ENCODE measurements at regions not wholly inside any gene's neighbourhood (a gene's known extent, or its start where the extent isn't known, plus 50 kb on each side); places are given as distances from the start of the nearest gene placed in this dataset.

- TF ChIP-seq CTCF (IDR thresholded peaks at IDR 0.05) (no peak), POLR2AphosphoS5 (IDR thresholded peaks at IDR 0.05; ENCODE audit: low read depth, low read length) (no peak), TCF7L2 (IDR thresholded peaks at IDR 0.05; ENCODE audit: low read depth, low read length) (no peak), SIN3A (IDR thresholded peaks at IDR 0.05; ENCODE audit: borderline replicate concordance, insufficient read depth, low read depth, low read length) (no peak), REST (IDR thresholded peaks at IDR 0.05; ENCODE audit: insufficient read depth in 1 of 2, low read depth in 2 of 2, low read length in 1 of 2) (no peak)
These were observed 67.2 kb upstream of the ATP2C1 start for GRCh38 chr3:130826516-130827182.

Data from Panc1 (cell line).